Keratinocyte (primary cell): ENCODE measurements at regions not wholly inside any gene's neighbourhood (a gene's known extent, or its start where the extent isn't known, plus 50 kb on each side); places are given as distances from the start of the nearest gene placed in this dataset.

Experiments
- DNase-seq: peaks from one replicate; pipeline ENCODE4 v3.0.0-alpha.2; 2011; ENCODE audit warnings: low read depth, missing footprints, low spot score
- FAIRE-seq: peaks from 2 replicates; lab custom pipeline; 2011; peaks lifted over from hg19 to GRCh38; lab: Jason Lieb, UNC
- H2AFZ ChIP-seq: 2 replicates; pipeline ENCODE4 v1.6.0; 2012; ENCODE audit warnings: low read length, control low read depth, inconsistent platforms; ENCODE audit not compliant: control insufficient read depth
- H3K27ac ChIP-seq: 2 replicates; pipeline ENCODE4 v1.5.1; 2011; ENCODE audit warnings: low read length; ENCODE audit not compliant: control insufficient read depth, insufficient read depth
- H3K27me3 ChIP-seq: 3 replicates; pipeline ENCODE4 v1.6.0; 2011; ENCODE audit warnings: low read length; ENCODE audit not compliant: control insufficient read depth, insufficient read depth; ENCODE audit errors: extremely low read depth
- H3K36me3 ChIP-seq, 2 experiments: 2 replicates in 1 of 2; 3 replicates in 1 of 2; pipeline ENCODE4 v1.5.1; 2011; ENCODE audit warnings: low read length in 2 of 2, mild to moderate bottlenecking in 1 of 2; ENCODE audit not compliant: control insufficient read depth in 2 of 2, insufficient read depth in 2 of 2; ENCODE audit errors: extremely low read depth in 1 of 2
- H3K4me1 ChIP-seq: 3 replicates; pipeline ENCODE4 v1.5.1; 2011; ENCODE audit warnings: low read length; ENCODE audit not compliant: control insufficient read depth, insufficient read depth; ENCODE audit errors: extremely low read depth
- H3K4me2 ChIP-seq: 3 replicates; pipeline ENCODE4 v1.6.0; 2011; ENCODE audit warnings: low read depth, low read length; ENCODE audit not compliant: control insufficient read depth, insufficient read depth; ENCODE audit errors: extremely low read depth
- H3K4me3 ChIP-seq, 3 experiments: fragments of 200-600 bp in 1 of 3; sonication (generic) in 1 of 3; 2 replicates in 2 of 3; 3 replicates in 1 of 3; pipeline ENCODE4 v1.5.1; 2011 to 2016; ENCODE audit warnings: low read length in 3 of 3, mild to moderate bottlenecking in 3 of 3, control low read depth in 2 of 3, inconsistent platforms in 1 of 3, low read depth in 1 of 3, mixed read lengths in 1 of 3, mixed run types in 1 of 3, moderate library complexity in 1 of 3; ENCODE audit not compliant: control insufficient read depth in 2 of 3, insufficient read depth in 2 of 3; ENCODE audit errors: extremely low read depth in 1 of 3
- H3K79me2 ChIP-seq: 2 replicates; pipeline ENCODE4 v1.6.0; 2012; ENCODE audit warnings: low read length; ENCODE audit not compliant: control insufficient read depth, insufficient read depth
- H3K9ac ChIP-seq: 3 replicates; pipeline ENCODE4 v1.6.0; 2011; ENCODE audit warnings: low read length; ENCODE audit not compliant: control insufficient read depth, insufficient read depth; ENCODE audit errors: extremely low read depth
- H3K9me1 ChIP-seq: 3 replicates; pipeline ENCODE4 v1.6.0; 2011; ENCODE audit warnings: low read length; ENCODE audit not compliant: control insufficient read depth, insufficient read depth; ENCODE audit errors: extremely low read depth
- H3K9me3 ChIP-seq: 2 replicates; pipeline ENCODE4 v1.5.1; 2012; ENCODE audit warnings: low read depth, low read length; ENCODE audit not compliant: control insufficient read depth
- H4K20me1 ChIP-seq: 3 replicates; pipeline ENCODE4 v1.6.0; 2011; ENCODE audit warnings: low read length; ENCODE audit not compliant: control insufficient read depth, insufficient read depth; ENCODE audit errors: extremely low read depth
- CTCF ChIP-seq, 3 experiments: IDR thresholded peaks in 1 of 3; conservative IDR thresholded peaks in 1 of 3; optimal IDR thresholded peaks in 1 of 3; 2 replicates in 2 of 3; 3 replicates in 1 of 3; pipeline versions ENCODE3 to v1.5.1; 2011; ENCODE audit warnings: low read length in 3 of 3, mild to moderate bottlenecking in 3 of 3, moderate library complexity in 2 of 3, control low read depth in 1 of 3, inconsistent platforms in 1 of 3; ENCODE audit not compliant: insufficient read depth in 2 of 3; ENCODE audit errors: extremely low read depth in 1 of 3
- EZH2 ChIP-seq: IDR thresholded peaks from one replicate; pipeline ENCODE4 v1.6.1; 2012; ENCODE audit warnings: inconsistent platforms, mild to moderate bottlenecking, low read length, moderate library complexity
- dilution Hi-C: fragments of 300-500 bp; cut with MboI; formaldehyde crosslinking; loops from one replicate; pipeline ENCODE4 v1.7.0; 2020; ENCODE audit warnings: low sequenced_read_pairs; ENCODE audit not compliant: extremely low pct_ligation_motif_present

GRCh38 chr6:114989279-114989964 lies 646.6 kb upstream of the HS3ST5 start:
- H3K9me1 ChIP-seq, result no peaks in the 10 kb centered on the region
- TF ChIP-seq EZH2 (no peak), CTCF (optimal IDR thresholded peaks at IDR 0.05 in 1 of 3, IDR thresholded peaks at IDR 0.05 in 1 of 3, conservative IDR thresholded peaks at IDR 0.05 in 1 of 3; ENCODE audit: extremely low read depth in 1 of 3, insufficient read depth in 2 of 3, low read length in 3 of 3) (no peak)
- no peak overlapping the region for H3K27ac ChIP-seq
- H3K4me1 ChIP-seq, result no peaks in the 10 kb centered on the region
- DNase-seq, result no peak
- H3K4me2 ChIP-seq, result no peak overlapping the region
- H3K4me3 ChIP-seq, result no peak overlapping the region
- H3K9me3 ChIP-seq, result no peaks in the 10 kb centered on the region
- H3K27me3 ChIP-seq, result no peaks in the 10 kb centered on the region
- dilution Hi-C loops, result no loop called here
- H3K9ac ChIP-seq, result no peak overlapping the region
- no peaks in the 10 kb centered on the region for H3K36me3 ChIP-seq
- no peaks in the 10 kb centered on the region for H4K20me1 ChIP-seq
- no peak overlapping the region for H2AFZ ChIP-seq
- FAIRE-seq, result no peak
- H3K79me2 ChIP-seq, result no peaks in the 10 kb centered on the region

- Histone ChIP-seq H3K36me3 (no peaks in the 10 kb centered on the region), H3K4me1 (no peaks in the 10 kb centered on the region), H2AFZ (no peak overlapping the region), H3K9ac (no peak overlapping the region), H3K9me3 (no peaks in the 10 kb centered on the region), H3K27ac (no peak overlapping the region), H3K4me3 (no peak overlapping the region), H3K79me2 (no peaks in the 10 kb centered on the region), H3K27me3 (no peaks in the 10 kb centered on the region), H3K4me2 (no peak overlapping the region), H3K9me1 (no peaks in the 10 kb centered on the region), H4K20me1 (no peaks in the 10 kb centered on the region)
- no peak for DNase-seq
- no peak for FAIRE-seq
- TF ChIP-seq EZH2, result no peak
- TF ChIP-seq CTCF (optimal IDR thresholded peaks at IDR 0.05 in 1 of 3, IDR thresholded peaks at IDR 0.05 in 1 of 3, conservative IDR thresholded peaks at IDR 0.05 in 1 of 3; ENCODE audit: extremely low read depth in 1 of 3, insufficient read depth in 2 of 3, low read length in 3 of 3), result no peak
- dilution Hi-C loops, result no loop called here
These were observed 644.5 kb upstream of the HS3ST5 start for GRCh38 chr6:114987281-114987680.
